ENCODE measurements at regions not wholly inside any gene's neighbourhood (a gene's known extent, or its start where the extent isn't known, plus 50 kb on each side); places are given as distances from the start of the nearest gene placed in this dataset.
"Not testable (repeated sequence)": the region's sequence is repeated elsewhere in the genome, so short reads cannot be mapped to it uniquely, and the experiment has no call there.

GRCh38 chr3:191120447-191121298 lies 78.4 kb upstream of the OSTN start:
- H3K9me3 Mint-ChIP-seq: no peaks in the 10 kb centered on the region
- DNase-seq: no peak
- H3K27me3 Mint-ChIP-seq: no peaks in the 10 kb centered on the region
- intact Hi-C loops (cut with micrococcal nuclease): no loop called here
- ChIA-PET CTCF (no interaction called here), POLR2A (no interaction called here)
- H3K36me3 Mint-ChIP-seq: no peaks in the 10 kb centered on the region
- no peak overlapping the region for H3K27ac Mint-ChIP-seq
- H3K4me1 Mint-ChIP-seq (ENCODE audit: low read depth): no peaks in the 10 kb centered on the region
- no peak overlapping the region for H3K4me3 Mint-ChIP-seq

GRCh38 chr3:191119415-191120295 lies 79.4 kb upstream of the OSTN start:
- H3K4me3 Mint-ChIP-seq: no peak overlapping the region
- ChIA-PET POLR2A (no interaction called here), CTCF (no interaction called here)
- H3K9me3 Mint-ChIP-seq: no peaks in the 10 kb centered on the region
- H3K4me1 Mint-ChIP-seq (ENCODE audit: low read depth): no peaks in the 10 kb centered on the region
- intact Hi-C loops (cut with micrococcal nuclease): no loop called here
- no peaks in the 10 kb centered on the region for H3K36me3 Mint-ChIP-seq
- DNase-seq: no peak
- no peak overlapping the region for H3K27ac Mint-ChIP-seq
- H3K27me3 Mint-ChIP-seq: no peaks in the 10 kb centered on the region

GRCh38 chr3:191111722-191112121 lies 87.3 kb upstream of the OSTN start:
- Mint-ChIP-seq H3K4me3 (no peak overlapping the region), H3K27me3 (peaks cover 2% of the 10 kb centered on the region), H3K36me3 (no peaks in the 10 kb centered on the region), H3K4me1 (ENCODE audit: low read depth) (no peaks in the 10 kb centered on the region), H3K9me3 (no peaks in the 10 kb centered on the region), H3K27ac (no peak overlapping the region)
- intact Hi-C loops (cut with micrococcal nuclease): no loop called here
- ChIA-PET CTCF (no interaction called here), POLR2A (no interaction called here)
- DNase-seq: no peak

- H3K9me3 Mint-ChIP-seq: peaks cover 3% of the 10 kb centered on the region
- CTCF ChIA-PET: no interaction called here
- H3K27ac Mint-ChIP-seq: no peak overlapping the region
- no peak for DNase-seq
- POLR2A ChIA-PET: no interaction called here
- H3K4me3 Mint-ChIP-seq: no peak overlapping the region
- H3K27me3 Mint-ChIP-seq: peaks cover 2% of the 10 kb centered on the region
- H3K36me3 Mint-ChIP-seq: no peaks in the 10 kb centered on the region
- intact Hi-C loops (cut with micrococcal nuclease): no loop called here
- H3K4me1 Mint-ChIP-seq (ENCODE audit: low read depth): no peaks in the 10 kb centered on the region
Observed at GRCh38 chr3:191105418-191105817, 93.6 kb upstream of the OSTN start.

GRCh38 chr3:191100516-191100915 lies 98.5 kb upstream of the OSTN start:
- POLR2A ChIA-PET: no interaction called here
- Mint-ChIP-seq H3K9me3 (peaks cover 3% of the 10 kb centered on the region), H3K4me3 (no peak overlapping the region), H3K27me3 (no peaks in the 10 kb centered on the region), H3K4me1 (ENCODE audit: low read depth) (no peaks in the 10 kb centered on the region), H3K27ac (no peak overlapping the region), H3K36me3 (no peaks in the 10 kb centered on the region)
- CTCF ChIA-PET: no interaction called here
- DNase-seq: no peak
- intact Hi-C loops (cut with micrococcal nuclease): no loop called here

- H3K4me1 Mint-ChIP-seq (ENCODE audit: low read depth): no peaks in the 10 kb centered on the region
- no peak overlapping the region for H3K4me3 Mint-ChIP-seq
- H3K9me3 Mint-ChIP-seq: no peaks in the 10 kb centered on the region
- no peaks in the 10 kb centered on the region for H3K27me3 Mint-ChIP-seq
- H3K27ac Mint-ChIP-seq: no peak overlapping the region
- ChIA-PET POLR2A (no interaction called here), CTCF (no interaction called here)
- intact Hi-C loops (cut with micrococcal nuclease): no loop called here
- no peaks in the 10 kb centered on the region for H3K36me3 Mint-ChIP-seq
- DNase-seq: no peak
Observed at GRCh38 chr3:191094057-191094845, 104.8 kb upstream of the OSTN start.

- H3K36me3 Mint-ChIP-seq: no peaks in the 10 kb centered on the region
- H3K27me3 Mint-ChIP-seq: no peaks in the 10 kb centered on the region
- intact Hi-C loops (cut with micrococcal nuclease): no loop called here
- H3K27ac Mint-ChIP-seq: no peak overlapping the region
- CTCF ChIA-PET: no interaction called here
- POLR2A ChIA-PET: no interaction called here
- no peak overlapping the region for H3K4me3 Mint-ChIP-seq
- H3K4me1 Mint-ChIP-seq (ENCODE audit: low read depth): no peaks in the 10 kb centered on the region
- no peak for DNase-seq
- H3K9me3 Mint-ChIP-seq: no peaks in the 10 kb centered on the region
Observed at GRCh38 chr3:191087391-191087790, 111.7 kb upstream of the OSTN start.

GRCh38 chr3:191085091-191085490 lies 114.0 kb upstream of the OSTN start:
- Mint-ChIP-seq H3K36me3 (no peaks in the 10 kb centered on the region), H3K27me3 (no peaks in the 10 kb centered on the region), H3K9me3 (peaks cover under 1% of the 10 kb centered on the region), H3K27ac (no peak overlapping the region), H3K4me1 (ENCODE audit: low read depth) (no peaks in the 10 kb centered on the region), H3K4me3 (no peak overlapping the region)
- ChIA-PET CTCF (no interaction called here), POLR2A (no interaction called here)
- DNase-seq: no peak
- intact Hi-C loops (cut with micrococcal nuclease): no loop called here

- CTCF ChIA-PET; H3K36me3 Mint-ChIP-seq; H3K4me1 Mint-ChIP-seq (ENCODE audit: low read depth); DNase-seq; intact Hi-C loops (cut with micrococcal nuclease); H3K27me3 Mint-ChIP-seq; H3K27ac Mint-ChIP-seq; POLR2A ChIA-PET; H3K4me3 Mint-ChIP-seq: not testable (repeated sequence)
- H3K9me3 Mint-ChIP-seq: peaks cover 22% of the 10 kb centered on the region
Observed at GRCh38 chr3:191078913-191079312, 120.1 kb upstream of the OSTN start.

- intact Hi-C loops (cut with micrococcal nuclease): no loop called here
- no peak overlapping the region for H3K27ac Mint-ChIP-seq
- H3K27me3 Mint-ChIP-seq: no peaks in the 10 kb centered on the region
- ChIA-PET CTCF (no interaction called here), POLR2A (no interaction called here)
- H3K4me1 Mint-ChIP-seq (ENCODE audit: low read depth): no peaks in the 10 kb centered on the region
- H3K36me3 Mint-ChIP-seq: no peaks in the 10 kb centered on the region
- H3K9me3 Mint-ChIP-seq: peaks cover 22% of the 10 kb centered on the region
- H3K4me3 Mint-ChIP-seq: no peak overlapping the region
- DNase-seq: no peak
Observed at GRCh38 chr3:191076903-191077552, 122.0 kb upstream of the OSTN start.

- no peak overlapping the region for H3K27ac Mint-ChIP-seq
- H3K9me3 Mint-ChIP-seq: peaks cover 15% of the 10 kb centered on the region
- no peak for DNase-seq
- intact Hi-C loops (cut with micrococcal nuclease): no loop called here
- ChIA-PET CTCF (no interaction called here), POLR2A (no interaction called here)
- H3K36me3 Mint-ChIP-seq: no peaks in the 10 kb centered on the region
- no peak overlapping the region for H3K4me3 Mint-ChIP-seq
- H3K27me3 Mint-ChIP-seq: no peaks in the 10 kb centered on the region
- H3K4me1 Mint-ChIP-seq (ENCODE audit: low read depth): no peaks in the 10 kb centered on the region
Observed at GRCh38 chr3:191074511-191074910, 124.5 kb upstream of the OSTN start.

GRCh38 chr3:191070762-191071403 lies 128.2 kb upstream of the OSTN start:
- CTCF ChIA-PET: no interaction called here
- DNase-seq: no peak
- H3K27ac Mint-ChIP-seq: no peak overlapping the region
- no peak overlapping the region for H3K4me3 Mint-ChIP-seq
- POLR2A ChIA-PET: no interaction called here
- H3K27me3 Mint-ChIP-seq: no peaks in the 10 kb centered on the region
- no peaks in the 10 kb centered on the region for H3K4me1 Mint-ChIP-seq (ENCODE audit: low read depth)
- no peaks in the 10 kb centered on the region for H3K9me3 Mint-ChIP-seq
- H3K36me3 Mint-ChIP-seq: no peaks in the 10 kb centered on the region
- intact Hi-C loops (cut with micrococcal nuclease): no loop called here
